IPS-NIHi7 (cell line): ENCODE measurements at regions not wholly inside any gene's neighbourhood (a gene's known extent, or its start where the extent isn't known, plus 50 kb on each side); places are given as distances from the start of the nearest gene placed in this dataset.
A peak's percentile ranks its signal among the peaks of the same experiment; 100 is the strongest.

Source experiments
- DNase-seq: peaks from one replicate; pipeline ENCODE4 v3.0.0; 2012; ENCODE audit warnings: mixed read lengths; ENCODE audit errors: extremely low spot score

GRCh38 chr16:86664522-86665318 lies 86.4 kb downstream of the FOXL1 start:
- DNase-seq: no peak

GRCh38 chr16:86665319-86665675 lies 86.9 kb downstream of the FOXL1 start:
- DNase-seq: no peak

DNA sequence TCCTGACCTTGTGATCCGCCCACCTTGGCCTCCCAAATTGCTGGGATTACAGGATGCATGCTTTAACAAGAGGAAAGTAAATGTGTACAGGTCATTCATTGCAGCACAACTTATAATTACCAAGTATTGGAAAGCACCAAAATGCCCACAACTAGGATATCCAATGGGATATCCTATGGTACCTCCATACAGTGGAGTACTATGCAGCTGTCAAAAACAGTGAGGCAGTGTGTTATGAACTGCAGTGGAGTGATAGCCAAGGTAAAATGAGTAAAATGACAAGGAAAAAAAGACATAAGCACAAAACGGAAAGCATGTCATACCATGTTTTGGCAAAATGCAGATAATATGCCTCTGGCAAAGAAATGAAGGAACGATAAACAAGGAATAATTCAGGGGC lies 87.6 kb downstream of the FOXL1 start:
- DNase-seq: no peak

GRCh38 chr16:86667035-86667434 lies 88.7 kb downstream of the FOXL1 start:
- no peak for DNase-seq

GRCh38 chr16:86668136-86668910 lies 90.0 kb downstream of the FOXL1 start:
- peak; percentile 48 for DNase-seq

DNA sequence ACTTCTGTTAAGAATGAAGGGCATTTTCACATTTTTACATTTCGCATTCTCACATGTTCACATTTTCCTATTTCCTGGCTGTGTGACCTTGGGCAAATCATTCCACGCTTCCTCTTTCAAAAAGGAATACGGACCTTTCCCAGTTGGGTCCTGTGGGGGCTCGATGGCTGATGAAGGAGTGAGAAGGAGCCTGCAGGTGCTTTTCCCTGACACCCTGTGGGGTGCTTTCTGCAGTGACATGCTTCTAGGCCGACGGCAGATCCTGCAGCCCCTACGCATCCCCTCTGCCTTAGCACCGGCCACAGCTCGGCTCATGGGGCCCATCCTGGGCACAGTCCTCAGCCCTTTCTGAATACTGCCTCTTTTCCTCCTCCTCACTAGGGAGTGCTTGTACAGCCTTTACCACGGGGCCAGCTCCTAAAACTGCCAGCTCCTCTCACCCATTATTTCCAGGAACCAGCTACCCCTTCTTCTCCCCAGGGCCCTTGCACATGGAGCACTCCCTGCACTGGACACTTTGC lies 91.0 kb downstream of the FOXL1 start:
- DNase-seq: no peak

DNA sequence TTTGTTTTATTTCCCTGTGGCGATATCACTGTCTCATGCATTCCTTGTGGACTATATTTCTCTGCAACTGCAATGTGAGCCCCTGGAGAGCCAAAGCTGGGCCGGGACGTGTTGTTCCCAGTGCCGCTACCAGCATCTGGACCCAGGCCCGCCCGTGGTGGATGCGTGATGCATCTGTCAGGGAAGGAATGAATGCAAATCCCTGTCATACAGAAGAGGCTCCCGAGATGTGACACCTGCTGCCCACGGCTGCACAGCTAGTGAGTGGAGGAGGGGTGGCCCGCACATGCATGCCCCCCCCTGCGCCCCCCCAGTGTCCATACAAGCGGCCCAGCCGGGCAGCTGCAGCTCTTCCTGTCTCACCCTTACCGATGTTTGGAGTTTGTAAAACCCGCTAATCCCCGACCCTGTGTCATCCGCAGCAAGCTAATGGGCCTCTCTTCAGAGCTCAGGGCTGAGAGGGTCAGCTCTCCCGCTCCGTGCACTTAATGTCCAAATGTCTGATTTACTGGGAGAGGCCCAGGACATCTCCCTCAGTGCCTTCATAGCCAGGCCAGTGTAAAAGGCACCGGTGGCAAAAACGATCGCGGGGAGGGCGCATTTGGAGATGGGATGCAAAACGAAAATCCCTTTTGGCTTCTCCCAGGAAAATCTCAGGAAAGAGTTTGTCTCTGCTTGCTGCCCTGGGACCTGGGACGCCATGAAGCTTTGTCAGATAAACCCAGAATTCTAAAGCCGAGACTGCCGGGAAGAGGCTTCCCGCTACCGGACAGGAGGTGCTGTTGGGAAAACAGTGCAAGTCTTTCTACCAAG lies 91.8 kb downstream of the FOXL1 start:
- DNase-seq: no peak

GRCh38 chr16:86670750-86671234 lies 92.4 kb downstream of the FOXL1 start:
- no peak for DNase-seq

DNA sequence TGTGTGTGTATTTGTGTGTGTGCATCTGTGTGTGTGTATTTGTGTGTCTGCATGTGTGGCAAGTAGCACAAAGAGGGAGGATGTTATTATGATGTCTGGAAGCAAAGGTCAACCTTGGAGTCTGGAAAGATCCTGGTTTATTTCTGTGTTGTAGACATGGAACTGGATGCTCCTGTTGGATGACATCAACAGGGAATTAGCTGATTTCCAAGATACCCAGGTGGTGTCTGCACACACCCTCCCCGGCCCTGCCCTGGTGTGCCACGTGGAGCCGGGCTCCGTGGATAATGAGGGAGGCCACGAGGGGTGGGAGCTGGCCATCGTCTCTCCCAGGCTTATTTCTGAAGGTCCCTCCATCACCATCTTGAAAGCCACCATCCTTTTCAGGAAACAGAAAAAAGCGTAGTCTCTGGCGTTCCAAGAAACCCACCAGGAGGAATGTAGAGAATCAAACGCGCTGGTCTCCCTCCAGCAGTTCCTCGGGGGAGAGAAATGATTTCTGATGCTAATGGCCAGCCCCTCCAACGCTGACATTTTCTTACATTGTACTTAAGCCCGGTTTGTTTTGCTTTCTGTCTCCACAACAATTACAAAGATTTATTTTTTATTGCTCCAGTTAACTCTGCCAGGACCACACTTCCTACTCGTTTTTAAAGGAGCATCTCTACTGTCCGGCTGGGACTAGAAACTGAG lies 93.3 kb downstream of the FOXL1 start:
- DNase-seq: no peak

DNA sequence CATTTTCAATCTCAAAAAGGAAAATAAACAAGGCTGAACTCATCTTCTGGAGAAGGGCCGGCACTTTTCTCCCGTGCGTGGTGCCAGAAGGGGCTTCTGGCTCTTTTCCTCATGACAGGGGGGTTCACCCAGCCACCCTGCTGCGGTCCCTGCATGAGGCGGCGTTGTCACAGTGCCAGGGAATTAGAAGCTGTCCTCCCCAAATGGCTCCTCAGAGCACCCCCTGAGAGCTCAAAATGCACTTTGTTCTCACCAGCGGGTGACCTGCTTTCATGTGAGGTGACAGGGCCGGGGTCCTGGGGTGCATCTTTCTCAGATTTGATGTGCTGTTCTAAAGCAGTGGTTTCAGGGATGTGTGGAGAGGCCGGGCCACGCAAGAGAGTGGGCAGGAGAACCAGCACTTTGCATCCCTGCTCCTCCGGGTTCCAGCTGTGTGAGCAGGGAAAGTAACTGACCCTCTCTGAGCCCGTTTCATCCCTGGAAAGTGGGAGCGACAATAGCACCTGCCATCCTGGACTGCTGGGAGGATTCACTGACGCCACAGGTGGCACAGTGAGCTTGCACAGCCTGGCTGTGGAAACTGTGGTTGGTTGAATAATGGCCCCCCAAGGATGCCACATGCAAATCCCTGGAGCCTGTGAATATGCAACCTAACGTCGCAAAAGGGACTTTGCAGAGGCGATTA lies 94.0 kb downstream of the FOXL1 start:
- DNase-seq: no peak

DNA sequence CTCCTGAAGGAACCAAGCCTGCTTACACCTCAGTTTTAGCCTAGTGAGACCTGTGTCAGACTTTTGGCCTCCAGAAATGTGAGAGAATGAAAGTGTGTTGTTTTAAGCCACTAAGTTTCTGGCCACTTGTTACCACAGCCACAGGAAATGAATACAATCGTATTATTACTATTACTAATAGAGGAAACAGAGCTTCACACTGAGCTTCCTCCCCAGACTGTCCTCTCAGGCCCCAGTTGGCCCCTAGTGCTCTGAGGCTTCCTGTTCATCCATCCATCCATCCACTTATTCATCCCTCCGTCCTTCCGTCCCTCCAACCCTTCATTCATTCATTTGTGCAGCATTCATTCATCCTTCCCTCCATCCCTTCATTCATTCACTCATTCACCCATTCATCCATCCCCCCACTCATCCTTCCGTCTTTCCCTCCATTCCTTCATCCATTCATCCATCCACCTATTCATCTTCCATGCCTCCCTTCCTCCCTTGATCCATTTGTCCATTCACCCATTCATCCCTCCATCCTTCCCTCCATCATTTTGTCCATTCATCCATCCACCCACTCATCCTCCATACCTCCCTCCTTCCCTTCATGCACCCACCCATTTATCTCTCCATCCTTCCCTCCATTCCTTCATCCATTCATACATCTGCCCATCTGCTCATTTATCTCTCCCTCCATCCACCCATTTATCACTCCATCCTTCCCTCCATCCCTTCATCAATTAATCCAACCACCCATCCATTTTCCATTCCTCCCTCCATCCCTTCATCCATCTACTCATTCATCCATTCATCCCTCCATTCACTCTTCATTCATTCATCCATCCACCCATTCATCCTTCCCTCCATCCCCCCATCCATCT lies 95.0 kb downstream of the FOXL1 start:
- DNase-seq: no peak

GRCh38 chr16:86673956-86674453 lies 95.7 kb downstream of the FOXL1 start:
- no peak for DNase-seq

GRCh38 chr16:86676254-86676670 lies 97.9 kb downstream of the FOXL1 start:
- DNase-seq: no peak

- DNase-seq: no peak
Measured at GRCh38 chr16:86679490-86679889, 101.1 kb downstream of the FOXL1 start.

- DNase-seq: no peak
Measured at GRCh38 chr16:86680162-86680561, 101.8 kb downstream of the FOXL1 start.

DNA sequence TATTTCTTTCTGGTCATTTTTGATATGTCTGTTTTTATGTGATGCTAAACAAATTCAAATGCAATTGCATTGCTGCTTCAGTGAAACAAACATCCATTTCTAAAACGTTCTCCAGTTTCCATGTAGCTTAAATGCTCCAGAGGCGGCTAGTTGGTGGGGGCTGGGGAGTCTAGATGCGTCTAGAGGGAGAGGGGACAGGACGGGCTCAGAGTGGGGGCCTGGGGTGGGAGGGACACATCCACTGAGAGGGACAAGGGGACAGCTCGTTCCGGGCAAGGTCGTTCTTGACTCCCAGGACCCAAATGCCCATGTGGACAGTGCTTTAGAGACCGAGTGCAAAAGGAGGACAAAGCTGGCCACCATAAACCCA lies 102.3 kb downstream of the FOXL1 start:
- no peak for DNase-seq

DNA sequence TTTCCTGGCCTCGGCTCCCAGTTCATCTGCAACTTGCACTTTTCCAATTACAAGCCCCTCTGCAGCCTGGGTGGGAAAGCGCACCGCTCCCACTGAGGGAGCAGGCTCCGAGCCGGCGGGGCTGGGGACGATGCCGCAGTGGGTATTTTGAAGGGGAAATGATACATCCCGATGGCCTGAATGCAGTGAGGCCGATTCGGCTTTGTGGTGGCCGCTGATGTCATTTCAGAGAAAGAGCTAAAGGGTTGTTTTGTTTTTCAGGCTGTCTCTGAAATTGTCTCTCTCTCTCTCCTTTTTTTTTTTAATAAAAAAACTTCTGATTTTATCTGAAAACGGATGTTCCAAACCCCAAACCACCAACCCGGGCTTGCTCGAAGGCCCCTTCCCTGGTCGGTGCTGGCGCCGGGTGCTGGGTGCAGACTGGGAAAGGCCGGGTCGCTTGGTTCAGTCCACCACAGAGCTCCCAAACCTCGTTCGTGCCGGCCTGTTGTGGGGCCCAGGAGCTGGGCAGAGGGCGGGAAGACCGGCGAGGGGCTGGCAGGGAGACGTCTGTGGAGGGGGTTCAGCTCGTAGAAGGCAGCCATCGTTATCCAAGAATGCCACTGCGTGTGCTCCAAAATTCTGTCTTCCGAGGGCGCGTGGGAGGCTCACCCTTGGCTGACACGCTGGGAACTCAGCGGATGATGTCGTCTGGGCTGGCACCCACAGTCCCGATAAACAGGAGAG lies 102.8 kb downstream of the FOXL1 start:
- DNase-seq: no peak

GRCh38 chr16:86681757-86682106 lies 103.4 kb downstream of the FOXL1 start:
- no peak for DNase-seq
